Activated CD8-positive, alpha-beta T cell treated with anti-CD3 and anti-CD28 coated beads for 36 hours (primary cell): ENCODE measurements at regions not wholly inside any gene's neighbourhood (a gene's known extent, or its start where the extent isn't known, plus 50 kb on each side); places are given as distances from the start of the nearest gene placed in this dataset.
A peak's percentile ranks its signal among the peaks of the same experiment; 100 is the strongest.

Experiments
- ATAC-seq: fragments of 200-7000 bp; cut with Tn5 transposase; one replicate; pipeline ENCODE4 v1.10.0; 2021; ENCODE audit warnings: mild to moderate bottlenecking, moderate library complexity
- CTCF ChIA-PET: fragments of 350-600 bp; sonication (Branson Sonifier 250); formaldehyde crosslinking; loops from one replicate; lab custom pipeline; 2021; ENCODE audit warnings: antibody characterized with exemption; lab: Charles Lee
- POLR2A ChIA-PET: fragments of 350-600 bp; sonication (Branson Sonifier 250); formaldehyde crosslinking; loops from one replicate; lab custom pipeline; 2021; ENCODE audit warnings: antibody characterized with exemption; lab: Charles Lee
- DNase-seq: peaks from one replicate; pipeline ENCODE4 v3.0.0-alpha.2; 2020
- H3K27ac Mint-ChIP-seq: one replicate; pipeline ENCODE4 v1.8.0; 2021; ENCODE audit warnings: mild to moderate bottlenecking, mixed read lengths
- H3K27me3 Mint-ChIP-seq: one replicate; pipeline ENCODE4 v1.8.0; 2021; ENCODE audit warnings: mixed read lengths
- H3K36me3 Mint-ChIP-seq: one replicate; pipeline ENCODE4 v1.8.0; 2021; ENCODE audit warnings: low read depth, mixed read lengths
- H3K4me1 Mint-ChIP-seq: one replicate; pipeline ENCODE4 v1.8.0; 2021; ENCODE audit warnings: low read depth, mixed read lengths
- H3K4me3 Mint-ChIP-seq: one replicate; pipeline ENCODE4 v1.8.0; 2021; ENCODE audit warnings: mild to moderate bottlenecking, moderate library complexity, mixed read lengths
- H3K9me3 Mint-ChIP-seq: one replicate; pipeline ENCODE4 v1.8.0; 2021; ENCODE audit warnings: mixed read lengths
- intact Hi-C: fragments of 100-400 bp; cut with micrococcal nuclease; formaldehyde crosslinking; loops from one replicate; pipeline ENCODE4 v1.10.0; 2022
- TF ChIP-seq, protein P1 (sequence below): fragments of 200-600 bp; IDR thresholded peaks from one replicate; pipeline ENCODE4 v1.8.0; 2022; ENCODE audit warnings: antibody characterized with exemption, mild to moderate bottlenecking

DNA sequence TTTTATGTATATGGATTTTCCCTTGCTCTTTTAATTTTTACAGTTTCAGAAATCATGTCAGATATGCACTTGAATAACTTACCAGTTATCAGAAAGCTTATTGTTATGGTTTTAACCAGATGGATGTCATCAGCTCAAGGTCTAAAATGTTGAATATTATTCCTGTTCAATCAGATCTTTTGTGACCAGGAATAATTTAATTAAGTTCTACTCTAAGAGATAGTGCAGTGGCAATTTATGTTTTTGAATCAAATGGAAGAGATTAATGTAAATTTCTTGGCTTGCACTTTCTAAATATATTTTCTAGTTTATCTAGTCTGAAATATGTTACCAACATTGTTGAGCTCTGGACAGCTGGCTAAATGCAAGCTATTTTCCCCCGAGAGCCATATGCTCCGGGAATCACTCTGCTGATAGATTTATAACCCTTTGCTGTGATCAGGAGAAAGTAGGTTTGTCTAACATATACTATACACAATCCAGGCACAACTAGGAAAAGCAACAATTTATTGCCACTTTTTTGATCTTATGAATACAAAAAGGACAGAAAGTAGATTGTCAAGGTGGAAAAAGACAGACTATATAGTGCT lies 76.8 kb upstream of the CD96 start:
- Mint-ChIP-seq H3K4me3 (no peak overlapping the region), H3K4me1 (peaks cover 3% of the 10 kb centered on the region), H3K27ac (no peak overlapping the region), H3K9me3 (peaks cover 3% of the 10 kb centered on the region), H3K36me3 (no peaks in the 10 kb centered on the region), H3K27me3 (no peaks in the 10 kb centered on the region)
- ChIA-PET CTCF (no interaction called here), POLR2A (no interaction called here)
- intact Hi-C loops: no loop called here
- TF ChIP-seq, protein P1, sequence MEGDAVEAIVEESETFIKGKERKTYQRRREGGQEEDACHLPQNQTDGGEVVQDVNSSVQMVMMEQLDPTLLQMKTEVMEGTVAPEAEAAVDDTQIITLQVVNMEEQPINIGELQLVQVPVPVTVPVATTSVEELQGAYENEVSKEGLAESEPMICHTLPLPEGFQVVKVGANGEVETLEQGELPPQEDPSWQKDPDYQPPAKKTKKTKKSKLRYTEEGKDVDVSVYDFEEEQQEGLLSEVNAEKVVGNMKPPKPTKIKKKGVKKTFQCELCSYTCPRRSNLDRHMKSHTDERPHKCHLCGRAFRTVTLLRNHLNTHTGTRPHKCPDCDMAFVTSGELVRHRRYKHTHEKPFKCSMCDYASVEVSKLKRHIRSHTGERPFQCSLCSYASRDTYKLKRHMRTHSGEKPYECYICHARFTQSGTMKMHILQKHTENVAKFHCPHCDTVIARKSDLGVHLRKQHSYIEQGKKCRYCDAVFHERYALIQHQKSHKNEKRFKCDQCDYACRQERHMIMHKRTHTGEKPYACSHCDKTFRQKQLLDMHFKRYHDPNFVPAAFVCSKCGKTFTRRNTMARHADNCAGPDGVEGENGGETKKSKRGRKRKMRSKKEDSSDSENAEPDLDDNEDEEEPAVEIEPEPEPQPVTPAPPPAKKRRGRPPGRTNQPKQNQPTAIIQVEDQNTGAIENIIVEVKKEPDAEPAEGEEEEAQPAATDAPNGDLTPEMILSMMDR: no peak
- DNase-seq (no peak), ATAC-seq (no peak)

DNA sequence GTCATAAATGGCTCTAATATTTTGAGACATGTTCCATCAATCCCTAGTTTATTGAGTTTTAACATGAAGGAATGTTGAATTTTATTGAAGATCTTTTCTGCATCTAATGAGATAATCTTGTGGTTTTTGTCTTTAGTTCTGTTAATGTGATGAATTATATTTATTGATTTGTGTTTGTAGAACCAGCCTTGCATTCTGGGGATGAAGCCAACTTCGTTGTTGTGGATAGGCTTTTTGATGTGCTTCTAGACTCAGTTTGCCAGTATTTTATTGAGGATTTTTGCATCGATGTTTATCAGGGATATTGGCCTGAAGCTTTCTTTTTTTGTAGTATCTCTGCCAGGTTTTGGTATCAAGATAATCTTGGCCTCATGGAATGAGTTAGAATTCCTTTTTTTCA lies 72.0 kb upstream of the CD96 start:
- intact Hi-C loops: no loop called here
- no peak overlapping the region for H3K27ac Mint-ChIP-seq
- TF ChIP-seq, protein P1: no peak
- ChIA-PET CTCF (no interaction called here), POLR2A (no interaction called here)
- no peak for DNase-seq
- H3K36me3 Mint-ChIP-seq: no peaks in the 10 kb centered on the region
- H3K4me3 Mint-ChIP-seq: no peak overlapping the region
- ATAC-seq: no peak
- no peaks in the 10 kb centered on the region for H3K27me3 Mint-ChIP-seq
- H3K9me3 Mint-ChIP-seq: peaks cover 10% of the 10 kb centered on the region
- no peaks in the 10 kb centered on the region for H3K4me1 Mint-ChIP-seq

DNA sequence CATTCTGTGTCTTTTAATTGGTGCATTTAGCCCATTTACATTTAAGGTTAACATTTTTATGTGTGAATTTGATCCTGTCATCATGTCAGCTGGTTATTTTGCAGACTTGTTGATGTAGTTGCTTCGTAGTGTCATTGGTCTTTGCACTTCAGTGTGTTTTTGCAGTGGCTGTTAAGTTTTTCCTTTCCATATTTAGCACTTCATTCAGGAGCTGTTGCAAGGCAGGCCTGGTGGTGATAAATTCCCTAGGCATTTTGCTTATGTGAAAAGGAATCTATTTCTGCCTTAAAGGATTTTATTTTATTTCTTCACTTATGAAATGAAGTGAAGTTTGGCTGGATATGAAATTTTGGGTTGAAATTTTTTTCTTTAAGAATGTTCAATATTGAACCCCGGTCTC lies 70.2 kb upstream of the CD96 start:
- POLR2A ChIA-PET: no interaction called here
- ATAC-seq: no peak
- H3K4me3 Mint-ChIP-seq: no peak overlapping the region
- CTCF ChIA-PET: no interaction called here
- TF ChIP-seq, protein P1: no peak
- H3K9me3 Mint-ChIP-seq: peaks cover 10% of the 10 kb centered on the region
- H3K36me3 Mint-ChIP-seq: no peaks in the 10 kb centered on the region
- H3K27me3 Mint-ChIP-seq: no peaks in the 10 kb centered on the region
- no peak for DNase-seq
- no peak overlapping the region for H3K27ac Mint-ChIP-seq
- intact Hi-C loops: no loop called here
- H3K4me1 Mint-ChIP-seq: no peaks in the 10 kb centered on the region

DNA sequence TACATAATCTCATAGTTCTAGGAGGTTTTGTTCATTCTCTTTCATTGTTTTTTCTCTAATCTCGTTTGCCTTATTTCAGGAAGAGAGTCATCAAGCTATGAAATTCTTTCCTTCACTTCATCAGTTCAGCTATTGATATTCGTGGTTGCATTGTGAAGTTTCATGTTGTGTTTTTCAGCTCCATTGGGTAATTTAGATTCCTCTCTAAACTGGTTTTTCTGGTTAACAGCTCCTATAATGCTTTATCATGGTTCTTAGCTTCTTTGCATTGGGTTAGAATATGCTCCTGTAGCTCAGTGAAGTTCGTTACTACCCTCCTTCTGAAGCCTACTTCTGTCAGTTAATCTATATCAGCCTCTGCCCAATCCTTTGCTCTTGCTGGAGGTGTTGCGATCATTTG lies 69.4 kb upstream of the CD96 start:
- Mint-ChIP-seq H3K36me3 (no peaks in the 10 kb centered on the region), H3K4me1 (no peaks in the 10 kb centered on the region), H3K27me3 (no peaks in the 10 kb centered on the region), H3K27ac (no peak overlapping the region), H3K4me3 (no peak overlapping the region), H3K9me3 (peaks cover 10% of the 10 kb centered on the region)
- POLR2A ChIA-PET: no interaction called here
- TF ChIP-seq, protein P1: no peak
- intact Hi-C loops: no loop called here
- DNase-seq (no peak), ATAC-seq (no peak)
- CTCF ChIA-PET: no interaction called here

DNA sequence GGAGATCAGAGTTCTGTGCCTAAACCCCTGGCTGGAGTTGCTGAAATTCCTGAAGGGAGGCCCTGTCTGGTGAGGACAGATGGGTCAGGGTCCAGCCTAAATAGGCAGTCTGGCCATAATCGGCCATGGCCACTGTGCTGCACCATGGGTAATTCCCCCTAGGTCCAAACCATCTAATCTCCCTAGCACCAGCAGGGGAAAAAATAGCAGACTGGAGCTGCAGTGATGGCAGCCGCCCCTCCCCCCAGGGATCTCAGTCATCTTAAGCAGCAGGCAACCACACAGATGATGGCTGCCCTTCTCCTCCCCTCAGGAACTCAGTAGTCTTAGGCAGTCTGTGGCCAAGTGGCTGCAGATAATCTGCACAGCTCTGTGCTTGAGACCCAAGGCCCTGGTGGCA lies 68.4 kb upstream of the CD96 start:
- Mint-ChIP-seq H3K4me1 (no peaks in the 10 kb centered on the region), H3K27ac (no peak overlapping the region), H3K36me3 (no peaks in the 10 kb centered on the region), H3K4me3 (no peak overlapping the region), H3K27me3 (no peaks in the 10 kb centered on the region), H3K9me3 (peaks cover 8% of the 10 kb centered on the region)
- CTCF ChIA-PET: no interaction called here
- intact Hi-C loops: no loop called here
- POLR2A ChIA-PET: no interaction called here
- peak; percentile 17 for DNase-seq
- TF ChIP-seq, protein P1: no peak
- no peak for ATAC-seq
